ENCODE measurements at regions not wholly inside any gene's neighbourhood (a gene's known extent, or its start where the extent isn't known, plus 50 kb on each side); places are given as distances from the start of the nearest gene placed in this dataset.

GRCh38 chr11:81496601-81497000 is 1237.1 kb downstream of the FAM181B start:
- FAIRE-seq, result no peak

- FAIRE-seq, result no peak
These were observed 1237.9 kb downstream of the FAM181B start for GRCh38 chr11:81495699-81496292.

- no peak for FAIRE-seq
These were observed 1239.2 kb downstream of the FAM181B start for GRCh38 chr11:81494431-81494830.

GRCh38 chr11:81492923-81493445 is 1240.7 kb downstream of the FAM181B start:
- FAIRE-seq, result no peak

- FAIRE-seq, result peak; percentile 43
These were observed 1246.6 kb downstream of the FAM181B start for GRCh38 chr11:81487109-81487508.

- no peak for FAIRE-seq
These were observed 1249.5 kb downstream of the FAM181B start for GRCh38 chr11:81484196-81484595.

GRCh38 chr11:81477277-81477676 is 1256.4 kb downstream of the FAM181B start:
- FAIRE-seq, result no peak

GRCh38 chr11:81476345-81476744 is 1257.3 kb downstream of the FAM181B start:
- FAIRE-seq, result no peak

- no peak for FAIRE-seq
These were observed 1261.0 kb downstream of the FAM181B start for GRCh38 chr11:81472646-81473045.

GRCh38 chr11:81470446-81470845 is 1263.2 kb downstream of the FAM181B start:
- FAIRE-seq, result no peak

- no peak for FAIRE-seq
These were observed 1273.8 kb downstream of the FAM181B start for GRCh38 chr11:81459766-81460306.

GRCh38 chr11:81449588-81450156 is 1284.0 kb downstream of the FAM181B start:
- no peak for FAIRE-seq

- FAIRE-seq, result no peak
These were observed 1289.4 kb downstream of the FAM181B start for GRCh38 chr11:81444297-81444696.

GRCh38 chr11:81432333-81432732 is 1301.3 kb downstream of the FAM181B start:
- no peak for FAIRE-seq

GRCh38 chr11:81424822-81425221 is 1308.8 kb downstream of the FAM181B start:
- no peak for FAIRE-seq

- no peak for FAIRE-seq
These were observed 1311.3 kb downstream of the FAM181B start for GRCh38 chr11:81422402-81422801.

GRCh38 chr11:81421251-81421860 is 1312.3 kb downstream of the FAM181B start:
- FAIRE-seq, result no peak

GRCh38 chr11:81420668-81421250 is 1312.9 kb downstream of the FAM181B start:
- FAIRE-seq, result no peak

GRCh38 chr11:81397316-81397715 is 1336.3 kb downstream of the FAM181B start:
- FAIRE-seq, result no peak

GRCh38 chr11:81394311-81394710 is 1339.4 kb downstream of the FAM181B start:
- no peak for FAIRE-seq

- no peak for FAIRE-seq
These were observed 1345.3 kb downstream of the FAM181B start for GRCh38 chr11:81388326-81388725.

GRCh38 chr11:81380395-81380794 is 1353.3 kb downstream of the FAM181B start:
- FAIRE-seq, result no peak

- no peak for FAIRE-seq
These were observed 1356.2 kb downstream of the FAM181B start for GRCh38 chr11:81377418-81377817.

GRCh38 chr11:81373986-81374385 is 1359.7 kb downstream of the FAM181B start:
- FAIRE-seq, result no peak
